Mesenchymal stem cell (in vitro differentiated cells and primary cell): ENCODE measurements at regions not wholly inside any gene's neighbourhood (a gene's known extent, or its start where the extent isn't known, plus 50 kb on each side); places are given as distances from the start of the nearest gene placed in this dataset.

Source experiments
- DNase-seq: peaks from one replicate; pipeline ENCODE4 v3.0.0-alpha.2; 2013
- H2AFZ ChIP-seq: one replicate; pipeline ENCODE4 v1.6.1; 2013; ENCODE audit warnings: low read depth, mild to moderate bottlenecking, control low read depth, inconsistent platforms, low read length, moderate library complexity
- H2AK5ac ChIP-seq: 2 replicates; pipeline ENCODE4 v1.6.1; 2013; ENCODE audit warnings: low read length, moderate library complexity, mild to moderate bottlenecking, inconsistent platforms; ENCODE audit not compliant: severe bottlenecking
- H2BK120ac ChIP-seq: one replicate; pipeline ENCODE4 v1.6.1; 2013; ENCODE audit warnings: low read depth, mild to moderate bottlenecking, inconsistent platforms, low read length, moderate library complexity
- H2BK12ac ChIP-seq, 2 experiments: one replicate each; pipeline ENCODE4 v1.6.1; 2013; ENCODE audit warnings: inconsistent platforms in 2 of 2, low read length in 2 of 2, mild to moderate bottlenecking in 2 of 2, moderate library complexity in 2 of 2, control low read depth in 1 of 2
- H2BK15ac ChIP-seq: one replicate; pipeline ENCODE4 v1.6.1; 2013; ENCODE audit warnings: mild to moderate bottlenecking, low read depth, inconsistent platforms; ENCODE audit not compliant: poor library complexity, severe bottlenecking
- H2BK5ac ChIP-seq: 2 replicates; pipeline ENCODE4 v1.6.1; 2013; ENCODE audit warnings: low read depth, mild to moderate bottlenecking, low read length, control low read depth, inconsistent platforms; ENCODE audit not compliant: poor library complexity, severe bottlenecking
- H3K14ac ChIP-seq, 2 experiments: one replicate each; pipeline ENCODE4 v1.6.1; 2013; ENCODE audit warnings: inconsistent platforms in 2 of 2, low read length in 2 of 2, control low read depth in 1 of 2, mild to moderate bottlenecking in 1 of 2, moderate library complexity in 1 of 2
- H3K18ac ChIP-seq, 2 experiments: one replicate each; pipeline ENCODE4 v1.6.1; 2013; ENCODE audit warnings: inconsistent platforms in 2 of 2, low read length in 2 of 2, control low read depth in 1 of 2, low read depth in 1 of 2, mild to moderate bottlenecking in 1 of 2
- H3K23ac ChIP-seq, 2 experiments: one replicate each; pipeline ENCODE4 v1.6.1; 2013; ENCODE audit warnings: inconsistent platforms in 2 of 2, low read length in 2 of 2, mild to moderate bottlenecking in 2 of 2, moderate library complexity in 2 of 2, control low read depth in 1 of 2
- H3K27ac ChIP-seq: 2 replicates; pipeline ENCODE4 v1.5.1; 2013; ENCODE audit warnings: mild to moderate bottlenecking, moderate library complexity, low read length, control low read depth, inconsistent platforms; ENCODE audit not compliant: poor library complexity, severe bottlenecking
- H3K27me3 ChIP-seq, 2 experiments: 2 replicates each; pipeline versions ENCODE4 v1.6.1 to v1.7.0; 2013; ENCODE audit warnings: low read length in 2 of 2, mild to moderate bottlenecking in 2 of 2, moderate library complexity in 2 of 2, control low read depth in 1 of 2, inconsistent platforms in 1 of 2; ENCODE audit not compliant: control insufficient read depth in 1 of 2, insufficient read depth in 1 of 2
- H3K36me3 ChIP-seq, 2 experiments: 2 replicates each; pipeline versions ENCODE4 v1.6.1 to v1.7.0; 2013; ENCODE audit warnings: low read length in 2 of 2, control low read depth in 1 of 2, inconsistent platforms in 1 of 2, low read depth in 1 of 2, mild to moderate bottlenecking in 1 of 2; ENCODE audit not compliant: insufficient read depth in 2 of 2, control insufficient read depth in 1 of 2
- H3K4ac ChIP-seq, 2 experiments: one replicate each; pipeline ENCODE4 v1.6.1; 2013; ENCODE audit warnings: inconsistent platforms in 2 of 2, low read length in 2 of 2, mild to moderate bottlenecking in 2 of 2, moderate library complexity in 2 of 2, control low read depth in 1 of 2, low read depth in 1 of 2
- H3K4me1 ChIP-seq: 2 replicates; pipeline ENCODE4 v1.6.1; 2013; ENCODE audit warnings: low read depth, low read length, control low read depth; ENCODE audit not compliant: control insufficient read depth, insufficient read depth
- H3K4me2 ChIP-seq: 2 replicates; pipeline ENCODE4 v1.6.1; 2013; ENCODE audit warnings: low read length, mild to moderate bottlenecking, inconsistent platforms; ENCODE audit not compliant: poor library complexity, severe bottlenecking
- H3K4me3 ChIP-seq, 2 experiments: 2 replicates each; pipeline versions ENCODE4 v1.5.1 to v1.7.0; 2013; ENCODE audit warnings: low read length in 2 of 2, mild to moderate bottlenecking in 2 of 2, control low read depth in 1 of 2, low read depth in 1 of 2; ENCODE audit not compliant: insufficient read depth in 1 of 2
- H3K79me1 ChIP-seq: replicated peaks from 2 replicates; pipeline ENCODE4 v1.6.1; 2013; ENCODE audit warnings: mild to moderate bottlenecking, control low read depth, low read length, inconsistent platforms; ENCODE audit not compliant: poor library complexity, severe bottlenecking
- H3K9ac ChIP-seq: 2 replicates; pipeline ENCODE4 v1.7.0; 2013; ENCODE audit warnings: mild to moderate bottlenecking, low read length, moderate library complexity
- H3K9me3 ChIP-seq: 2 replicates; pipeline ENCODE4 v1.7.0; 2013; ENCODE audit warnings: mild to moderate bottlenecking, low read length; ENCODE audit not compliant: control insufficient read depth
- H4K8ac ChIP-seq: one replicate; pipeline ENCODE4 v1.6.1; 2013; ENCODE audit warnings: inconsistent platforms, mild to moderate bottlenecking, low read length, moderate library complexity
- H4K91ac ChIP-seq: one replicate; pipeline ENCODE4 v1.6.1; 2013; ENCODE audit warnings: mild to moderate bottlenecking, low read length, inconsistent platforms
- WGBS: methylation state at CpG from one replicate; pipeline ENCODE4 v1.1.7; 2013; ENCODE audit warnings: mixed read lengths; 5-methylcytosine and 5-hydroxymethylcytosine counted together

GRCh38 chr15:96411056-96412031 is 80.8 kb downstream of the NR2F2 start:
- Histone ChIP-seq H3K4ac (no peak overlapping the region), H2BK15ac (no peak overlapping the region), H3K18ac (no peak overlapping the region), H3K9ac (no peak overlapping the region), H4K91ac (no peak overlapping the region), H2AK5ac (no peak overlapping the region), H4K8ac (no peak overlapping the region), H3K14ac (no peak overlapping the region), H3K4me2 (no peak overlapping the region), H3K9me3 (no peaks in the 10 kb centered on the region), H3K23ac (no peak overlapping the region), H3K4me1 (peaks cover 14% of the 10 kb centered on the region), H3K36me3 (no peaks in the 10 kb centered on the region), H3K4me3 (no peak overlapping the region), H2AFZ (no peak overlapping the region), H2BK120ac (no peak overlapping the region), H3K27me3 (peaks cover 96 to 99% of the 10 kb centered on the region in 2 experiments), H2BK12ac (no peak overlapping the region), H2BK5ac (no peak overlapping the region), H3K79me1 (no peaks in the 10 kb centered on the region), H3K27ac (no peak overlapping the region)
- WGBS: 28% methylated on average over 5 of the region's 9 CpGs
- DNase-seq: no peak

- no peak overlapping the region for H2BK5ac ChIP-seq
- H3K27ac ChIP-seq: no peak overlapping the region
- H3K4me1 ChIP-seq: peaks cover 24% of the 10 kb centered on the region
- no peak overlapping the region for H2AK5ac ChIP-seq
- no peak overlapping the region for H3K14ac ChIP-seq
- no peaks in the 10 kb centered on the region for H3K9me3 ChIP-seq
- H3K27me3 ChIP-seq: peaks cover 97 to 99% of the 10 kb centered on the region in 2 experiments
- WGBS: 33% methylated on average over 1 of the region's 6 CpGs
- H3K4ac ChIP-seq: no peak overlapping the region
- H3K79me1 ChIP-seq: no peaks in the 10 kb centered on the region
- no peak overlapping the region for H3K4me3 ChIP-seq
- no peak overlapping the region for H2AFZ ChIP-seq
- H4K8ac ChIP-seq: no peak overlapping the region
- H3K18ac ChIP-seq: no peak overlapping the region
- no peak for DNase-seq
- H3K23ac ChIP-seq: no peak overlapping the region
- H2BK15ac ChIP-seq: no peak overlapping the region
- no peak overlapping the region for H4K91ac ChIP-seq
- no peak overlapping the region for H2BK12ac ChIP-seq
- H3K9ac ChIP-seq: no peak overlapping the region
- H3K36me3 ChIP-seq: no peaks in the 10 kb centered on the region
- H2BK120ac ChIP-seq: no peak overlapping the region
- H3K4me2 ChIP-seq: no peak overlapping the region
Observed at GRCh38 chr15:96412045-96412905, 81.8 kb downstream of the NR2F2 start.

- Histone ChIP-seq H3K4me1 (peaks cover 27% of the 10 kb centered on the region), H3K9ac (no peak overlapping the region), H4K8ac (no peak overlapping the region), H3K14ac (no peak overlapping the region), H3K9me3 (no peaks in the 10 kb centered on the region), H2BK12ac (no peak overlapping the region), H2BK120ac (no peak overlapping the region), H3K4me2 (no peak overlapping the region), H4K91ac (no peak overlapping the region), H2AK5ac (no peak overlapping the region), H2BK5ac (no peak overlapping the region), H3K18ac (no peak overlapping the region), H3K27me3 (peaks cover 98 to 99% of the 10 kb centered on the region in 2 experiments), H3K4ac (no peak overlapping the region), H3K79me1 (no peaks in the 10 kb centered on the region), H3K4me3 (no peak overlapping the region), H3K36me3 (no peaks in the 10 kb centered on the region), H2BK15ac (no peak overlapping the region), H3K27ac (no peak overlapping the region), H2AFZ (no peak overlapping the region), H3K23ac (no peak overlapping the region)
- WGBS: 60% methylated on average over 1 of the region's 1 CpG
- DNase-seq: no peak
Observed at GRCh38 chr15:96412906-96413231, 82.4 kb downstream of the NR2F2 start.

- no peaks in the 10 kb centered on the region for H3K36me3 ChIP-seq
- H3K27ac ChIP-seq: no peak overlapping the region
- no peak overlapping the region for H3K4me3 ChIP-seq
- peaks cover 98 to 100% of the 10 kb centered on the region in 2 experiments for H3K27me3 ChIP-seq
- H3K9me3 ChIP-seq: no peaks in the 10 kb centered on the region
- H3K79me1 ChIP-seq: no peaks in the 10 kb centered on the region
- H3K4ac ChIP-seq: no peak overlapping the region
- H3K9ac ChIP-seq: no peak overlapping the region
- DNase-seq: no peak
- no peak overlapping the region for H2BK5ac ChIP-seq
- H2AK5ac ChIP-seq: no peak overlapping the region
- H4K91ac ChIP-seq: no peak overlapping the region
- H3K4me2 ChIP-seq: no peak overlapping the region
- H4K8ac ChIP-seq: no peak overlapping the region
- H2BK15ac ChIP-seq: no peak overlapping the region
- no peak overlapping the region for H3K18ac ChIP-seq
- H2BK120ac ChIP-seq: no peak overlapping the region
- H3K14ac ChIP-seq: no peak overlapping the region
- WGBS: 7% methylated on average over 7 of the region's 9 CpGs
- H2BK12ac ChIP-seq: no peak overlapping the region
- peaks cover 27% of the 10 kb centered on the region for H3K4me1 ChIP-seq
- H3K23ac ChIP-seq: no peak overlapping the region
- H2AFZ ChIP-seq: no peak overlapping the region
Observed at GRCh38 chr15:96413657-96414056, 83.2 kb downstream of the NR2F2 start.
